ENCODE measurements at regions not wholly inside any gene's neighbourhood (a gene's known extent, or its start where the extent isn't known, plus 50 kb on each side); places are given as distances from the start of the nearest gene placed in this dataset.

- DNase-seq: no peak
- TF ChIP-seq CTCF (IDR thresholded peaks at IDR 0.05): no peak
- 0 out of 2 replicates have a peak, but pooled peaks cover 5% of the 10 kb centered on the region for H3K4me1 Mint-ChIP-seq (ENCODE audit: low read depth)
- H3K4me3 Mint-ChIP-seq: peak overlapping the region; percentile 14; the same call in 1 of the 2 replicates
- H3K36me3 Mint-ChIP-seq (ENCODE audit: low read depth): no peaks in the 10 kb centered on the region
- H3K9me3 Mint-ChIP-seq: no peaks in the 10 kb centered on the region; the same call in 1 of the 2 replicates
- no peak overlapping the region for H3K27ac Mint-ChIP-seq
- peaks cover 51% of the 10 kb centered on the region for H3K27me3 Mint-ChIP-seq (ENCODE audit: insufficient read depth)
Measured at GRCh38 chr2:216996279-216996845, 136.5 kb upstream of the TNP1 start.

- H3K27ac Mint-ChIP-seq: no peak overlapping the region
- peak overlapping the region; percentile 25; the same call in 1 of the 2 replicates for H3K4me3 Mint-ChIP-seq
- H3K4me1 Mint-ChIP-seq (ENCODE audit: low read depth): 0 out of 2 replicates have a peak, but pooled peaks cover 5% of the 10 kb centered on the region
- peaks cover 61% of the 10 kb centered on the region for H3K27me3 Mint-ChIP-seq (ENCODE audit: insufficient read depth)
- TF ChIP-seq CTCF (IDR thresholded peaks at IDR 0.05): no peak
- no peak for DNase-seq
- no peaks in the 10 kb centered on the region; the same call in 1 of the 2 replicates for H3K9me3 Mint-ChIP-seq
- H3K36me3 Mint-ChIP-seq (ENCODE audit: low read depth): no peaks in the 10 kb centered on the region
Measured at GRCh38 chr2:216994353-216994854, 134.5 kb upstream of the TNP1 start.

GRCh38 chr2:216992056-216992675 lies 132.3 kb upstream of the TNP1 start:
- Mint-ChIP-seq H3K27ac (no peak overlapping the region), H3K9me3 (no peaks in the 10 kb centered on the region; the same call in 1 of the 2 replicates), H3K27me3 (ENCODE audit: insufficient read depth) (peaks cover 53% of the 10 kb centered on the region), H3K4me1 (ENCODE audit: low read depth) (0 out of 2 replicates have a peak, but pooled peaks cover 5% of the 10 kb centered on the region), H3K4me3 (no peak overlapping the region), H3K36me3 (ENCODE audit: low read depth) (no peaks in the 10 kb centered on the region)
- DNase-seq: no peak
- TF ChIP-seq CTCF (IDR thresholded peaks at IDR 0.05): no peak

GRCh38 chr2:216991563-216991962 lies 131.7 kb upstream of the TNP1 start:
- peaks cover 53% of the 10 kb centered on the region for H3K27me3 Mint-ChIP-seq (ENCODE audit: insufficient read depth)
- TF ChIP-seq CTCF (IDR thresholded peaks at IDR 0.05): no peak
- H3K9me3 Mint-ChIP-seq: no peaks in the 10 kb centered on the region; the same call in 1 of the 2 replicates
- 0 out of 2 replicates have a peak, but pooled peaks cover 5% of the 10 kb centered on the region for H3K4me1 Mint-ChIP-seq (ENCODE audit: low read depth)
- no peak for DNase-seq
- no peak overlapping the region for H3K27ac Mint-ChIP-seq
- H3K36me3 Mint-ChIP-seq (ENCODE audit: low read depth): no peaks in the 10 kb centered on the region
- no peak overlapping the region for H3K4me3 Mint-ChIP-seq

GRCh38 chr2:216989340-216990129 lies 129.7 kb upstream of the TNP1 start:
- H3K27ac Mint-ChIP-seq: no peak overlapping the region
- H3K4me1 Mint-ChIP-seq (ENCODE audit: low read depth): 0 out of 2 replicates have a peak, but pooled peaks cover under 1% of the 10 kb centered on the region
- no peak overlapping the region for H3K4me3 Mint-ChIP-seq
- TF ChIP-seq CTCF (IDR thresholded peaks at IDR 0.05): peak; percentile 46; the same call in 1 of the 2 replicates
- DNase-seq: peak; percentile 36
- H3K36me3 Mint-ChIP-seq (ENCODE audit: low read depth): no peaks in the 10 kb centered on the region
- no peaks in the 10 kb centered on the region; the same call in 1 of the 2 replicates for H3K9me3 Mint-ChIP-seq
- peaks cover 46% of the 10 kb centered on the region for H3K27me3 Mint-ChIP-seq (ENCODE audit: insufficient read depth)

Measured in HFFc6 (cell line).